22Rv1 (cell line): ENCODE measurements at regions not wholly inside any gene's neighbourhood (a gene's known extent, or its start where the extent isn't known, plus 50 kb on each side); places are given as distances from the start of the nearest gene placed in this dataset.

Experiments
- CTCF ChIP-seq: fragments of 450-650 bp; IDR thresholded peaks from 2 replicates; pipeline ENCODE4 v1.5.1; 2017; ENCODE audit warnings: mild to moderate bottlenecking
- ZFX ChIP-seq: fragments of 450-650 bp; IDR thresholded peaks from 2 replicates; pipeline ENCODE4 v1.6.1; 2017; ENCODE audit warnings: antibody characterized with exemption, borderline replicate concordance

GRCh38 chr1:224512600-224513151, 78.1 kb upstream of the WDR26 start:
- TF ChIP-seq CTCF (no peak), ZFX (no peak)
